Activated CD8-positive, alpha-beta memory T cell treated with anti-CD3 and anti-CD28 coated beads, Interleukin-2, amount 10 ng/mL, durations not matched to agents 7 days and 5 days (primary cell): ENCODE measurements at regions not wholly inside any gene's neighbourhood (a gene's known extent, or its start where the extent isn't known, plus 50 kb on each side); places are given as distances from the start of the nearest gene placed in this dataset.
"Not testable (repeated sequence)": the region's sequence is repeated elsewhere in the genome, so short reads cannot be mapped to it uniquely, and the experiment has no call there.

Experiments
- ATAC-seq: fragments of 150-1000 bp; cut with Tn5 transposase; one replicate; pipeline ENCODE4 v1.10.0; 2021; ENCODE audit warnings: moderate library complexity
- CTCF ChIA-PET: fragments of 350-600 bp; sonication (Branson Sonifier 250); formaldehyde crosslinking; loops from one replicate; lab custom pipeline; 2021; ENCODE audit warnings: antibody characterized with exemption; lab: Charles Lee
- DNase-seq: peaks from one replicate; pipeline ENCODE4 v3.0.0-alpha.2; 2020
- H3K27ac Mint-ChIP-seq: one replicate; pipeline ENCODE4 v1.8.0; 2021; ENCODE audit warnings: mild to moderate bottlenecking, mixed read lengths
- H3K27me3 Mint-ChIP-seq: one replicate; pipeline ENCODE4 v1.8.0; 2021; ENCODE audit warnings: mixed read lengths
- H3K36me3 Mint-ChIP-seq: one replicate; pipeline ENCODE4 v1.8.0; 2021; ENCODE audit warnings: mild to moderate bottlenecking, mixed read lengths
- H3K4me1 Mint-ChIP-seq: one replicate; pipeline ENCODE4 v1.8.0; 2021; ENCODE audit warnings: mixed read lengths
- H3K4me3 Mint-ChIP-seq: one replicate; pipeline ENCODE4 v1.8.0; 2021; ENCODE audit warnings: mild to moderate bottlenecking, moderate library complexity, mixed read lengths
- H3K9me3 Mint-ChIP-seq: one replicate; pipeline ENCODE4 v1.8.0; 2022; ENCODE audit warnings: low read depth, mixed read lengths

GRCh38 chr10:81179805-81180452, 642.2 kb downstream of the SH2D4B start:
- H3K9me3 Mint-ChIP-seq: peaks cover 4% of the 10 kb centered on the region
- no peak overlapping the region for H3K4me3 Mint-ChIP-seq
- DNase-seq (no peak), ATAC-seq (no peak)
- no peak overlapping the region for H3K27ac Mint-ChIP-seq
- H3K4me1 Mint-ChIP-seq: no peaks in the 10 kb centered on the region
- CTCF ChIA-PET: interaction anchor here (1.6 kb wide), 2 partner anchors 480 to 518 kb away, joined by 4 to 5 read pairs; no protein-coding TSS in a partner anchor
- no peaks in the 10 kb centered on the region for H3K27me3 Mint-ChIP-seq
- H3K36me3 Mint-ChIP-seq: no peaks in the 10 kb centered on the region

- ATAC-seq (no peak), DNase-seq (no peak)
- no peak overlapping the region for H3K4me3 Mint-ChIP-seq
- CTCF ChIA-PET: no interaction called here
- no peaks in the 10 kb centered on the region for H3K4me1 Mint-ChIP-seq
- peaks cover 2% of the 10 kb centered on the region for H3K9me3 Mint-ChIP-seq
- H3K27ac Mint-ChIP-seq: no peak overlapping the region
- H3K27me3 Mint-ChIP-seq: no peaks in the 10 kb centered on the region
- no peaks in the 10 kb centered on the region for H3K36me3 Mint-ChIP-seq
These were observed 644.6 kb downstream of the SH2D4B start for GRCh38 chr10:81182296-81182695.

GRCh38 chr10:81192221-81192788, 654.6 kb downstream of the SH2D4B start:
- no peak for ATAC-seq
- H3K4me3 Mint-ChIP-seq: no peak overlapping the region
- H3K4me1 Mint-ChIP-seq: no peaks in the 10 kb centered on the region
- no peaks in the 10 kb centered on the region for H3K27me3 Mint-ChIP-seq
- H3K9me3 Mint-ChIP-seq: peaks cover 7% of the 10 kb centered on the region
- CTCF ChIA-PET: interaction anchor here (1.0 kb wide), 1 partner anchor 528 kb away, joined by 3 read pairs; no protein-coding TSS in a partner anchor
- no peak overlapping the region for H3K27ac Mint-ChIP-seq
- DNase-seq: no peak
- no peaks in the 10 kb centered on the region for H3K36me3 Mint-ChIP-seq

- DNase-seq: no peak
- Mint-ChIP-seq H3K9me3 (peaks cover 2% of the 10 kb centered on the region), H3K27ac (no peak overlapping the region), H3K27me3 (no peaks in the 10 kb centered on the region), H3K4me3 (no peak overlapping the region), H3K4me1 (no peaks in the 10 kb centered on the region), H3K36me3 (no peaks in the 10 kb centered on the region)
- no peak for ATAC-seq
- CTCF ChIA-PET: no interaction called here
These were observed 663.1 kb downstream of the SH2D4B start for GRCh38 chr10:81200801-81201200.

DNA sequence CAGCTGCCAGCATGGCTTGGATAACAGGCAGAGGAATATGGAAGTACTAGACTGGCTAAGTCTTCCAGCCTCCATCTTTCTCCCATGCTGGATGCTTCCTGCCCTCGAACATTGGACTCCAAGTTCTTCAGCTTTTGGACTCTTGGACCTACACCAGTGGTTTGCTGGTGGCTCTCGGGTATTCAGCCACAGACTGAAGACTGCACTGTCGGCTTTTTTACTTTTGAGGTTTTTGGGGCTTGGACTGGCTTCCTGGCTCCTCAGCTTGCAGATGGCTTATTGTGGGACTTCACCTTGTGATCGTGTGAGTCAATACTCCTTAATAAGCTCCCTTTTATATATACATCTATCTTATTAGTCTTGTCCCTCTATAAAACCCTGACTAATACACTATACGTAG, 667.6 kb upstream of the NRG3 start:
- H3K9me3 Mint-ChIP-seq, H3K36me3 Mint-ChIP-seq, H3K27ac Mint-ChIP-seq, H3K4me1 Mint-ChIP-seq, CTCF ChIA-PET, H3K27me3 Mint-ChIP-seq, ATAC-seq, DNase-seq, H3K4me3 Mint-ChIP-seq: not testable (repeated sequence)

DNA sequence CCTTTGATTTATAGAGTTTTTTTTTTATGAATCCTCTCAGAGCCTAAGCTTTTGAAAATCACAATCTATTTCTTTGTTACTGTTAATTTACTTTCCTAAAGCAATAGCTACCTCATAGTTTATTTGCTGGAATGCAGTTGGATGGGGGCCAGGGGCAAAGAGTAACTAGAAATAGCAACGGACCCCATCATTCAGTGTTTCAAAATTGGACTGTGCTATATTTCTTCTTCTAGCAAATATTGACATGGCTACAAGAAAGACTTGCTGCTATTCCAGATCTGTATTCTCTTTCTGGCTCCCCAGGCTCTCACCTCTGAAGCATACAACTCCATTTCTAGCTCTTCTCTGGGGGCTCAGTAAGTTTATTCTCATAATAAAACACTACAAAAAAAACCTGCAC, 661.6 kb upstream of the NRG3 start:
- no peaks in the 10 kb centered on the region for H3K27me3 Mint-ChIP-seq
- CTCF ChIA-PET: no interaction called here

DNA sequence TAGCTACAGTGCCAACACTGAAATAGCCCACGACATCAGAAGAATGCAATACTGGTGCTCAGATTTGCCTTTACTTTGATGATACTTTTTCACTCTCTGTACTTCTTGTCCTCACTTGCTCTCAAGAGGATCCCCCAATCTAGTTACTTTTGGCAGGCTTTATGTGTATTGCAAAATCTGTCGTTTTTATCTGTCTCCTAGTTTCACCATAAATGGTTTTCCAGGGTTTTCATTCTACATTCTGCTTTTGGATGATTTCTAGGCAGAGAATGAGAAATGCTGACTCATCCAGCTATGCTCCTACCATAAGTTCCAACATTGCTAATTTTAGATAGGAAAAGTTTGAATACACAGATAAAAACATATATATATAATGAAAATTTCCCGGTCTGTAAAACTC, 659.5 kb upstream of the NRG3 start:
- ATAC-seq (no peak), DNase-seq (no peak)
- no peak overlapping the region for H3K27ac Mint-ChIP-seq
- CTCF ChIA-PET: no interaction called here
- H3K4me3 Mint-ChIP-seq: no peak overlapping the region
- peaks cover 2% of the 10 kb centered on the region for H3K9me3 Mint-ChIP-seq
- no peaks in the 10 kb centered on the region for H3K4me1 Mint-ChIP-seq
- no peaks in the 10 kb centered on the region for H3K36me3 Mint-ChIP-seq
- H3K27me3 Mint-ChIP-seq: no peaks in the 10 kb centered on the region

More for the DNA sequence above, 661.6 kb upstream of the NRG3 start:
- Mint-ChIP-seq H3K4me1 (no peaks in the 10 kb centered on the region), H3K36me3 (no peaks in the 10 kb centered on the region), H3K27ac (no peak overlapping the region), H3K9me3 (peaks cover 2% of the 10 kb centered on the region), H3K4me3 (no peak overlapping the region)
- DNase-seq (no peak), ATAC-seq (no peak)

DNA sequence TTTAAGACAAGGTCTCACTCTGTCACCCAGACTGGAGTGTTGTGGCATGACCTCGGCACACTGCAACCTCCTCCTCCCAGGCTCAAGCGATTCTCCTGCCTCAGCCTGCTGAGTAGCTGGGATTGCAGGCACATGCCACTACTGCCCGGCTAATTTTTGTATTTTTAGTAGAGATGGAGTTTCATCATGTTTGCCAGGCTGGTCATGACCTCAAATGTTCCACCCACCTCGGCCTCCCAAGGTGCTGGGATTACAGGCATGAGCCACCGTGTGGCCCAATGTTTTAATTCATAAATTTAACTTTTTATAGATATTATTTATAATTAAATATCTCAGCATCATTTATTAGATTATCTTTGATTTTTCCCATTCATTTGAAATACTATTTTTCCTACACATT, 658.0 kb upstream of the NRG3 start:
- Mint-ChIP-seq H3K36me3 (no peaks in the 10 kb centered on the region), H3K4me3 (no peak overlapping the region)
- CTCF ChIA-PET: no interaction called here

GRCh38 chr10:81218307-81218706, 656.7 kb upstream of the NRG3 start:
- ATAC-seq: no peak
- H3K27me3 Mint-ChIP-seq: no peaks in the 10 kb centered on the region
- CTCF ChIA-PET: no interaction called here
- no peak overlapping the region for H3K27ac Mint-ChIP-seq
- peaks cover 2% of the 10 kb centered on the region for H3K36me3 Mint-ChIP-seq
- no peak overlapping the region for H3K4me3 Mint-ChIP-seq
- peaks cover 5% of the 10 kb centered on the region for H3K9me3 Mint-ChIP-seq
- no peaks in the 10 kb centered on the region for H3K4me1 Mint-ChIP-seq
- no peak for DNase-seq

More for the DNA sequence above, 658.0 kb upstream of the NRG3 start:
- ATAC-seq (no peak), DNase-seq (no peak)
- Mint-ChIP-seq H3K27ac (no peak overlapping the region), H3K27me3 (no peaks in the 10 kb centered on the region), H3K9me3 (peaks cover 2% of the 10 kb centered on the region), H3K4me1 (no peaks in the 10 kb centered on the region)

- ATAC-seq (no peak), DNase-seq (no peak)
- H3K4me1 Mint-ChIP-seq: no peaks in the 10 kb centered on the region
- no peaks in the 10 kb centered on the region for H3K27me3 Mint-ChIP-seq
- H3K36me3 Mint-ChIP-seq: peaks cover 2% of the 10 kb centered on the region
- CTCF ChIA-PET: no interaction called here
- no peak overlapping the region for H3K27ac Mint-ChIP-seq
- no peak overlapping the region for H3K4me3 Mint-ChIP-seq
- H3K9me3 Mint-ChIP-seq: peaks cover 3% of the 10 kb centered on the region
These were observed 655.2 kb upstream of the NRG3 start for GRCh38 chr10:81219758-81220157.

- H3K36me3 Mint-ChIP-seq: no peaks in the 10 kb centered on the region
- ATAC-seq (no peak), DNase-seq (no peak)
- CTCF ChIA-PET: no interaction called here
- H3K4me1 Mint-ChIP-seq: no peaks in the 10 kb centered on the region
- H3K9me3 Mint-ChIP-seq: peaks cover 6% of the 10 kb centered on the region
- no peak overlapping the region for H3K4me3 Mint-ChIP-seq
- H3K27ac Mint-ChIP-seq: no peak overlapping the region
- H3K27me3 Mint-ChIP-seq: no peaks in the 10 kb centered on the region
These were observed 626.1 kb upstream of the NRG3 start for GRCh38 chr10:81248886-81249285.

DNA sequence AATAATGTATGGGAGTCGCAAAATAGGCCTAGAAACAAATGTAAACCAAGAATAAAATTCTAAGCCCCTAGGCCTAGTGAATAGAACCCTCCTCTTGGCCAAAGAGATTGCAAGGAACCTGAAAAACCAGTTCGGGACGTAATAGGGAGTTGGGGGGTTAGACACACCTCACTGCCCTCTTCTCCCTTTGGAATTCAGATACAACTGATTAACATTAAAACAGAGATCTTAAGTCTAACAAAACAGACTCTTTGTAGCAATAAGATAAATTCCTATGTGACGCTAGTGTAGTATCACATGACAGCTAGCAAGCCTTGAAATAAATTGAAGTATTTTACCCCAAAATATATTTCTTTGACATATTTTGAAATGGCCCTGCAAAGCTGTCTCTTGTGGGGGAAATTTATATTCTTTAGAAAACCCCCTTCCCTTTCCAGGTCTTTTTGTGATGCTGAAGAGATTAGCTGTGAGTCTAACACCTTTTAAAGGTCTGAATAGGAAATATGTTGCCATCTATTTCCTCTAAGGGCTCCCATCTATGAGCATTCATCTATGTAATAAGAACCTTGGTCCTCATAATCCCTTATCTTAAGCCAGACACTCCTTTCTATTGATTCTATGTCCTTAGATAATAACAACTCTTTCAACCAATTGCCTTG, 623.4 kb upstream of the NRG3 start:
- ATAC-seq (no peak), DNase-seq (no peak)
- Mint-ChIP-seq H3K27me3 (no peaks in the 10 kb centered on the region), H3K4me1 (no peaks in the 10 kb centered on the region), H3K27ac (no peak overlapping the region), H3K36me3 (no peaks in the 10 kb centered on the region), H3K4me3 (no peak overlapping the region), H3K9me3 (peaks cover 6% of the 10 kb centered on the region)
- CTCF ChIA-PET: no interaction called here

DNA sequence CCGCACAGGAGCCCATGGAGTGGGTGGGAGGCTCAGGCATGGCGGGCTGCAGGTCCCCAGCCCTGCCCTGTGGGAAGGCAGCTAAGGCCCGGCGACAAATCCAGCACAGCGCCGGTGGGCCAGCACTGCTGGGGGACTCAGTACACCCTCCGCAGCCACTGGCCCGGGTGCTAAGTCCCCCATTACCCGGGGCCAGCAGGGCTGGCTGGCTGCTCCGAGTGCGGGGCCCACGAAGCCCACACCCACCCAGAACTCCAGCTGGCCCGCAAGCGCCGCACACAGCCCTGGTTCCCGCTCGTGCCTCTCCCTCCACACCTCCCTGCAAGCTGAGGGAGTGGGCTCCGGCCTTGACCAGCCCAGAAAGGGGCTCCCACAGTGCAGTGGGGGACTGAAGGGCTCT, 610.0 kb upstream of the NRG3 start:
- peaks cover 17% of the 10 kb centered on the region for H3K9me3 Mint-ChIP-seq
- H3K4me1 Mint-ChIP-seq, ATAC-seq, H3K27ac Mint-ChIP-seq, H3K4me3 Mint-ChIP-seq, DNase-seq, H3K27me3 Mint-ChIP-seq, CTCF ChIA-PET, H3K36me3 Mint-ChIP-seq: not testable (repeated sequence)

- peaks cover 10% of the 10 kb centered on the region for H3K9me3 Mint-ChIP-seq
- CTCF ChIA-PET: no interaction called here
These were observed 604.9 kb upstream of the NRG3 start for GRCh38 chr10:81270051-81270450.

More at GRCh38 chr10:81270051-81270450, 604.9 kb upstream of the NRG3 start:
- ATAC-seq (no peak), DNase-seq (no peak)
- H3K27me3 Mint-ChIP-seq: no peaks in the 10 kb centered on the region
- no peaks in the 10 kb centered on the region for H3K36me3 Mint-ChIP-seq
- H3K4me1 Mint-ChIP-seq: no peaks in the 10 kb centered on the region
- no peak overlapping the region for H3K4me3 Mint-ChIP-seq
- H3K27ac Mint-ChIP-seq: no peak overlapping the region
